Dedifferentiated amniotic fluid mesenchymal stem cell (primary cell): ENCODE measurements at regions not wholly inside any gene's neighbourhood (a gene's known extent, or its start where the extent isn't known, plus 50 kb on each side); places are given as distances from the start of the nearest gene placed in this dataset.

ENCODE experiments used
- DNase-seq: peaks from one replicate; pipeline ENCODE4 v3.0.0-alpha.2; 2016; ENCODE audit errors: extremely low spot score

DNA sequence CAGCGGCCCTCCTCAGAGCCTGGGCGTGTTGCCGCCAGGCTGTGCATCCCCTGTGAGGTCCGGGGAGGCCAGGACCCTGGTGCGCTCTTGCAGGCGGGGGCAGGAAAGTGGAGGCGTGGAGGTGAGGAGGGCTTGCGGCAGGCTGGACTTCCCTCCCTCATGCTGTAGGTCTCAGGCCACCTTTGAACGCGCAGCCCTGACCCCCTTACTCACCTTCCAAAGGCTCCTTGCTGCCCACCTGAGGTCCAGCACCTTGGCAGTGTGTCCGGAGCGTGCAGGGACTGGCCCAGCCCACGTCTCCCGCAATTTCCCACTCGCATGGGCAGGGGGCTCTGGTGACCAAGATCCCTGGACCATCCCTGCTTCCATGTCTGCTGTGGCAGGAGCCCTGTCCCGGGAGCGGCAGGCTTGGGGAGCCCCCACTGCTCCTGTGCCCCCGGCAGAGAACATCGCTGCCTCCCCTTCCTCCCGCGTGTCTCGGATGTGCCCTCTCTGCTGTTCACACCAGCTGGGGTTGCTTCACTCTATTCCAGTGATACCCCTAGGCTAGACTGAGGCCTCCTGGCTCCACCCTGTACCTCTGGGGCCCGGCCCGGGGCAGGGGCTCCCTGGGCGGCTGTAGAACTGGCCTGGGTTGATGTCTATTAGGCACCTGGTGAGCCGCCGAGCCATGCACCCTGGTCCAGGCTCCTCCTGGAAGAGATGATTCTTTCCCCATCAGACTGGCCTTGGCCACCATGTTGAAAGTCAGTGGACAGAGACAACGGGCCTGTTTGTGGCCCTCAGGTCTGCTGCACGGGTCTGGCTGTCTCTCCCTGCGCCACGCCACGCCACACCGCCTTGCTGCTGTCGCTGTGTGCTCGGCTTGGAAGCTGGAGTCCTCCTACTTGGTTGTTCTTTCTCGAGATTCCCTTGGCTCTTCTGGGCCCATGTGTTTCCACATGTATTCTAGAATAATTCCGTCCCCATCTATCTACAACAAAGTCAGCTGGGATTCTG lies 95.4 kb upstream of the ADRA2C start:
- DNase-seq, result no peak

DNA sequence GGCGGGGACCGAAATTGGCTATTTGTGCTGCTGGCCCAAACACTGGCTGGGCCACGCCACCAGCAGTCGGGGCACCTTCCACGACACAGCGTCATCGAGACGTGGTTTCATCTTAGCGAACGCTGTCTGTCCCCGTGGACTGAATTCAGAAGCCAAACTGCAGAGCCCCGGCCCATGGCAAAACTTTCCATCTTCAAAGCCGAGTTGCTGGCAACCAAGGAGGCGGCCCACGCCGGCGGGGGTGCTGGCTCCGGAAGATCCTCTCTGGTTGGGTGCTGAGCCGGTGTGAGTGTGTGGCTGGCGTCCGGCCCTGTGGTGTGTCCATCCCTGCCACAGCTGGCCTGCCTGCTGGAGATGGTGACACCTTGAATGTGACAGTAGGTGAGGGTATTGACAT lies 96.6 kb upstream of the ADRA2C start:
- no peak for DNase-seq

DNA sequence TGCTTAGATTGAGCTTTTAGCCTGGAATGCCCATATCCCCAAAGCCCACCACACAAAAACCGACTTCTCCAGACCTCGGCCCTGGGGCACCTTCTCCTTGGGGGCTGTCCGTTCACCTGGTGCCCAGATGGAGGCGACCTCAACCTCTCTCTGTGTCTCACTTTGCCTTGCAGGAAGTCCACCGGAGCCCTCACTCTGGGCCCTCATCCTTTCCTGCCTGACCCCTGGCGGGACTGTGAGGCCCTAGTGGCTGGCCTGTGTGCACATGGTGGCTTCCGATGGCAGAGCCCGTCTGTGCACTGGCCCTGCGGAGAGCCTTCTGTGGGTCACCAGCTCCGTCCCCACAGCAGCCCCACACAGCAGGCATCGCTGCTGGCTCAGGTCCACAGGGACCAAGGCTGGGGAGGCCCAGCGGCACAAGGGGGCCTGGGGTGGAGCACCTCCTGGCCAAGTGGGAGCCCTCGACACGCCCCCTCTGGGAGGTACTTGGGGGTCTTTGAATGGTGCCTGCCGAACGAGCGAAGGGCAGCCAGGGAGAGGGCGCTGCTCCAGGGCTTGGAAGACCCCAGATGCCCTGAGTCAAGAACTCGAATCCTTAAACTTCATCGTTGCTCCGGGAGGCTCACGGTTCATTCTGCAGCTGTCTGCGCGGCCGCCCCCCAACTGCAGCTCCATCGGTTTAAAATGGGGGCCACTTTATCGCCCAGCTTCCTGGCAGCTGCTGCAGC lies 97.2 kb upstream of the ADRA2C start:
- no peak for DNase-seq

DNA sequence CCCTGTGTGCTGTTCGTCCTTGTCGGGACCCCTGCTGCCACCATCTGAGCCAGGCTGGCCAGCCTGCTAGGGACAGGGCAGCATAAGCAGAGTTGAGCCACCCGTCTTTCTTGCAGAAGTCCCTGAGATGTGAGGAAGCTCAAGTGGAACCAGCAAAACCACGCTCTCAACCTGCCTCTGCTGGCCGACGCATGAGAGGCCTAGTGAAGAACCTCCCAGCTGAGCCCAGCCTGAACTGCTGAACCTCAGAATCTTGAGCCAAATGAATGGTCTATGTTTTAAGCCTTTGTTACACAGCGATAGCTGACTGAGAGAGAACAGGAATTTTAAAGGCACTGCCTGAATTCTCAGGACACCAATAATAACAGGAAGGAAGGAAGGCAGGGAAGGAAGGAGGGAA lies 98.9 kb upstream of the ADRA2C start:
- no peak for DNase-seq

DNA sequence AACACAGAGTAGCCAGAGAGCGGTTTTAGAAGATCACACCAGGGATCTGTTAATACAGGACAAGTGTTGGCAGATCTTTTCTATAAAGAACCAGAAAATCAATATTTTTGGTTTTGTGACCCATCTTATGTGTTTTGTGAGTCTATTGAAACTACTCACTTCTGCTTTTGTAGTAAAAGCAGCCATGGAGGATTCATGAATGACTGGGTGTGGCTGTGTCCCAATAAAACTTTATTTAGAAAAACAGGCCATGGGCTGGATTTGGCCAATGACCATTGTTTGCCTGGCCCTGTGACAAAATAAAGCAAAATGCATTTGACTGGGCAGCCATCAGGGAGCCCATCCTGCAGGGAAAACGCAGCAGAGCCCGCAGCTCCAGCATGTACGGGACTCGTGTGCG lies 99.9 kb upstream of the ADRA2C start:
- DNase-seq, result no peak

DNA sequence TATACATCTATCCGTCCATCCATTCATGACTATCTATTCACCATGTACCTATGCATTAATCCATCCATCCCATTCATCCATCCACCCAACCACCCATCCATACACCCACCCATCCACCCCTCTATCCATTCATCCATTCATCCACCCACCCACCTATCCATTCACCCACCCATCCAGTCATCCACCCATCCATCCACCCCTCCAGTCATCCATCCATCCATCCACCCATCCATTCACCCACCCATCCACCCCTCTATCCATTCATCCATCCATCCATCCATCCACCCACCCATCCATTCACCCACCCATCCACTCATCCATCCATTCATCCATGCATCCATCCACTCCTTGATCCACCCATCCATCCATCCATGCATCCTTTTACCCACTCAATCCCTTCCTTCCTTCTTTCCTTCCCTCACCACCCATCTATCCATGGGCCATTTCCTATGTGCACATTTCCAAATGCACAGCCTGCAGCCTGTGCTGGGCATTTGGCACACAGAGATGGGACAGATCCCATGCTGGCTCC lies 100.8 kb upstream of the ADRA2C start:
- DNase-seq, result no peak

DNA sequence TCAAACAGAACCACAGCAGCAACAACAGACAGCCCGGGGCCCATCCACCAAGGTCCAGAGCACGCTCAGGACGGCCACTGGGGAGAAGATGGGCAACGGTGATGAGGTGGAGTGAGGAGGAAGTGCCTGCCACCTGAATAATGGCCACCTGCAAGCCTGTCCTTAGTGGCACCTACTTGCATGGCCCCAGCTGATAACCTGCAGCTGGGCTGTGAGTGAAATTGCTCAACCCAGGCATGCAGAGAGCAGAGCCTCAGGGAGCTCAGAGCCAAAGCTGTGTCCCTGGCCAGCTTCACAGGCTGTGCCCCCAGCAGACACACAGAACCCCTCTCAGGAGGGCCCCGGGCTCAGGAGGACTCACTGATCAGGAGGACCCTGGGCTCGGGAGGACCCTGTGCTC lies 102.4 kb upstream of the ADRA2C start:
- DNase-seq, result no peak

DNA sequence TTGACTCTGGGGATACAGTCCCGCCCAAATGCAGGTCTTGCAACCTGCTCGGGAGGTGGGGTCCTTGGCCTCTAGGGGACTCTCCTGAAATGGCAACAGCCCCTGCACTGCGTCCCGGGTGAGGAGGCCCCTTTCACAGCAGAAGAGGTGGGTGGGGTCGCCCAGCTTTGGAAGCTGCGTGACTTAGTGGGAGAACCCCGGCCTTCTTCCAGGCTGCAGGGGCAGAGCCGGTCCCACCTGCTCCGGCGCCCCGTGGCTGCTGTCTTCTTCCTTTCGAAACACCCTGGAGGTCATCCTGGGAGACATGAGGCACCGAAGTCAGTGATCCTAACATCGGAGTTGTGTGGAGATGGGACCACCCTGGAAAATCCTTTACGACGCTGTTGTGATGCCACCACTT lies 103.7 kb upstream of the ADRA2C start:
- no peak for DNase-seq

DNA sequence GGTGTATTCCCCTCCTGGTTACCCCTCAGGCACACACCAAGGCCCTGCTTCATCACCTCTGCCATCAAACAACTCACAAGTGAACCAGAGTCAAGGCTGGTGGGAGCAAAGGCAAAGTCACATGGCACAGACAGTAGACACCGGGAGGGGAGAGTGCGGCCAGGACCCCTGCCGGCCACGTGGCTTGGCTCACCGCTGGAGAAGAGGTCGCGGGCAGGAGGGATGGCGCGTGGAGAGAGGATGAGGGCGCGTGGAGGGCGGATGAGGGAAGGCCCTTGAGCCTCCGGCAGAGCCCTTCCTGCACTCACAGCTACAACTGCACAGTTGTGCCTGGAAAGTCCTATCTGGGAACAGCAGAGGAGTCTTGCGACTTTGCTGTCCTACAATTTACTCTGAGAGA lies 104.2 kb upstream of the ADRA2C start:
- no peak for DNase-seq

DNA sequence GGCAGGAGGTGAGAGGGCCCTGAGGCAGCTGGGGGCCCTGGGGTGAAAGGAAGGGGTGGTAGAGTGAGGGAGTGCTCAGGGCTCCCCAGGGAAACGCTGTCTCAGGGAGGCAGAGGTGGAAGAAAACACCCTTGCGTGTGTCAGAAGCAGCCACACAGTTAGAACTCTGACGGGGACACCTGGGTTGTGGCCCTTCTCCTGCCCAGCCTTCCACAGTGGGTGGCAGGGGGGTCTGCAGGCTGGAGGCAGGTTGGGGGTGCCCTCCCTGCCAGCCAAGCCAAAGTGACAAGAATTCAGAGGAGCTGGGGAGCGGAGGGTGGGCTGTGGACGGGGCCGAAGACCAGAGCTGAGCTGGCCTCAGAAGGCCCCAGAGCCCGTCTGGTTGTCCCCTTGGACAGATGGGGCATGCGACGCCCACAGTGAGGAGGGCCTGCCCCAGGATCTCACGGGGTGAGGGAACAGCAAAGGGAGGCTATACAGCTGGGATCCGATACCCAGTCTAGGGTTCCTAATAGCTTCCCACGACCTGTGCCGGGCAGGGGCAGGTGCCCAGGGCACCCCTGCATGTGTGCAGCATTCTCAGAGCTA lies 105.2 kb upstream of the ADRA2C start:
- DNase-seq, result no peak

DNA sequence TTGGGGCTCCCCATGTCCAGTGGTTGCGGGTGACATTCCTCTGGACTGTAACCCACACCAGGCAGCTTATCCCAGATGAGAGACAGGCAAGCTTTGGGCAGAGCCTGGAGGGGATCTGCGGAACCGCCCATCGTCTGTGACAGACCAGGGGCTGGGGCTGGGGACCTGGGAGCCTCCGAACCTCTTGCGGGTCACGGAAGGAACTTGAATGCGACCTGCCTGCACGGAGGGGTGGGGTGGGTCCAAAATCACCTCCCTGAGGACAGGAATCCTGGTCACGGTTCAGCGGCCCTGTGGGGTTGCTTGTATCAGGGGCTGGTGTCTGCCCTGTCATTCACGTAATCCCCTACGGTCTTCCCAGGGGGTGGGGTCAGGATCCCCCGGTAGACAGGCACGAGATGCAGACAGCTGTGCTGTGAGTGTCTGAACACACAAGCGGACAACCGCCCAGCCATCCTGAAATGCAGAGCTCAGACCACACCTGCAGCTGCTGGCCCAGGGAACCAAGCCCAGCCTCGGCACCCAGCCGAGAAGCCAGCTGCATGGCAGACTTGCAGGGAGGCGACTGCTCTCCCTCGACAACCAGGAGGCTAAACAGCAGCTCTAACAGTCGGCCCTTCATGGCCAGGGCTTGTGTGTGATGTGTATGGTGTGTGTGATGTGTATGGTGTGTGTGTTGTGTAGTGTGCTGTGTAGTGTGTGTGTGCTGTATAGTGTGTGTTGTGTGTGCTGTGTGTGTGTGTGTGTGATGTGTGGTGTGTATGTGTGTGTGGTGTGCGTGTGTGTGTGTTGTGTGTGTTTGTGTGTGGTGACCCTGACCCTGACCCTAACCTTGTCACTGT lies 105.9 kb upstream of the ADRA2C start:
- no peak for DNase-seq

DNA sequence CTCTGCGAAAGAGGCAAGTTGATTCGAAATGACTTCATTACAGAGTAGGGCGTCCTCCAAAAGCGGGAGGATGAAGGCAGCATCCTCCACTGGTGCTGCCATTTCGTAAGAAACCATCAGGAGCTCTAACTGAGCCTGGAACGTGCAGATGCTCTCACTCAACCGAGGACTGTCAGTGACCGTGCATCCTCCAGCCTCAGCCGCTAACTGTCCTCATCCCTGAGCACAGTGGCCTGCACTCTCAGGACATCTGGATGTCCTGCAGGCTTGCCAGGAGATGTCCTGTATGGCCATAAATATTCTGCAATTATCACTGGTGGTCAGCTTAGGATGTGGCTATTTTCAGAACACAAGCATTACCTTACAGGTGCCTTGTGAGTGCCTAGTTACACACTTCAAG lies 107.1 kb upstream of the ADRA2C start:
- no peak for DNase-seq

DNA sequence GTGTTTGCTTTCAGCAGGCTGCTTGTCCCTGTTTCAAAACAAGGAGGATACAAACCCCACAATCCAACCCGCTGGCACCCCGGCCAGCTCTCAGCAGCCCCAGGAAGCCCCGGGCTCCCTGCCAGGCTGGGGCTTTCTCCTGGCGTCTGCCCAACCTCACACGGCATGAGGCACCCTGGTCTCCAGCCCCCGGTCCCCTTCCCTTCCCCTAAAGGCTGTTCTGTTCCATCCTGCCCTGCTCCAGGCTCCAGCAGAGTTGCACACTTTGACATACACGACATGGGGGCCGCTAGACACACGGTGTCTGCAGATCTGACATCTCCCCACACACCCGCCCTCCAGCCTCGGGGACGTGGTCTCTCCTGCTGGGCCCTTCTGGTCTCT lies 107.7 kb upstream of the ADRA2C start:
- DNase-seq, result no peak

DNA sequence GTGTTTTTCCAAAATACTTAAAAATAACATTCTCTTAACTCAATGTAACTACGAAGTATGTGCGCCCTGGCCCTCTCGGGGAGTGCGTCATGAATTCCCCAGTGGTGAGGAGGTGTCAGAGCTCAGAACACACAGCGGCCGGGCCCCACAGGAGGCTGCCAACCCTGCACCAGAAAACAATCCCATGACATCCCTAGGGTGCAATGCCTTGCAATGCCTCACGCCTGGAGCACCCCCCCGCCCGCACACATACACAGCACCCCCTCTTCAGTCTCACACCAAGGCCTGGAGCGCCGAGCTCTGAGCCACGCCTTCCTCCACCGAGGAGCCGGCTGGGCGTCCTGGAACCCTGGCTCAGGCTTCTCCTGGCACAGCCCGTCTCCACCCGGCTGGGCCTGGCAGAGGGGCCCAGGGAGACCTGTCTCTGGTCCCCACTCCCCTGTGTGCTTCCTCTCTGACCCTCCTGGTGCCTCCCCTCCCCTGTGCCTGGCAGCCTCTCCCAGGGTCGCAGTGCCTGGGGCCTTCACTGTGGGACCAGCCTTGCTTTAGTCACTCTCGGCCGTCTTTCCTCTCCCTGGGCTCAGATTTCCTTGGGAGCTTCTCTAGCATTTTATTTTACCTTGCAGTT lies 108.2 kb upstream of the ADRA2C start:
- DNase-seq, result no peak

DNA sequence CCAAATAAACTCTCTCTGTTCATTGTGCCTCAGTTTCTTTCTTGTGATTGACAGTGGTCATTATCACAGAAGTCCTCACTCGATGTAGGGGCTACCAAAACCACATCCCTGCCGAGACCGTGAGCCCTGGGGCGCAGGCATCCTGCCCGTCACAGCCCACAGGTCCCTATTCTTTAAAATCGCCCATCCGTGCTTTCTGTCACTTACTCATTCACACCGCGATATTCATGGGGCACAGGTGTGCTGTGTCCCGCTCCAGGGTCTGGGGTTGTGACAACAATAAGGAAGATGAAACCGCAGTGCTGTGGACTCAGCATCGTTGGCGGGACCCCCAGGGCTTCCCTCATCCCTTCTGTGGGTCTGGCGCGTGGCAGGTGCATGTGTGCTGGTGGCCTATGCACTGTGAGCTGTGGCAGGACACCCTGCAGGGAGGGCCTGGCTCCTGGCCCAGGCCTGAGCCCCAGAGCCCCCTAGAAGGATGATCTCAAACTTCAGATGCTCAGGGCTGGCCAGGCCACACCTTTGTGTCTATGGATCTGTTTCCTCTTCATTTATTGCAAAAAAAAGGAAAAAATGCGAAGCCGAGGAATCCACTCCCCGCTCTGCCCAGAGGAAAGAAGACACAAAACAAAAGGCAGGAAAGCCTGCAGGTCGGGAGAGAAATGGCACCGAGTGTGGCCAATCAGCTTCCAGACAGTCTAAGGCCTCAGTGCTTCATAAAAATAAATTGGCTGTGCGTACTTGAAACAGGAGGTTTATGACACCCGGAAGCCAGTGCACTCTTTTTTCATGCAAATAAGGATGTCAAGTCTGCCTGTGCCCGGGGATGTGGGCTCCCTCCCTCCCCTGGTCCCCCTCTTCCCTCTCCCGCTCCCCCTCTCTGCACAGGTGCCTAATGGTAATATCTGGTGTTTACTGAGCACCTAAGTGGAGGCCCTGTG lies 109.5 kb upstream of the ADRA2C start:
- DNase-seq, result no peak

DNA sequence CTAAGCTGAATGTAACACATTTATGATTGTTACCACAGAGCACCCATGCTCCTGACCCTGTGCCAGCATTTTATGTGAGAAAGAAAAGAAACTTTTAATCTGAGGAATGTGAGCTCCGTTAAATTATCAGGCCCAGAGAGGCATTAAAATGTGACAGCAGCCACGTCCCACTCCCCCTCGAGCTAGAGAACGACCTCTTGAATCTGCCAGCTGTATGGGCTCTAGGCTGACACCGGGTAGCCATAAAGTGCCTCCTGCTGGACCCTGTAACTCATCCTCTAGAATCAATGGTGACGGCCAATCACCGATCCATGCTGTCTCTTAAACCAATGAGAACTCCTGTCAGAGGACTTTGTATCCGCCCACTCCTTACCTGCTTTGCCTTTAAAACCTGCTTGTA lies 110.2 kb upstream of the ADRA2C start:
- no peak for DNase-seq

DNA sequence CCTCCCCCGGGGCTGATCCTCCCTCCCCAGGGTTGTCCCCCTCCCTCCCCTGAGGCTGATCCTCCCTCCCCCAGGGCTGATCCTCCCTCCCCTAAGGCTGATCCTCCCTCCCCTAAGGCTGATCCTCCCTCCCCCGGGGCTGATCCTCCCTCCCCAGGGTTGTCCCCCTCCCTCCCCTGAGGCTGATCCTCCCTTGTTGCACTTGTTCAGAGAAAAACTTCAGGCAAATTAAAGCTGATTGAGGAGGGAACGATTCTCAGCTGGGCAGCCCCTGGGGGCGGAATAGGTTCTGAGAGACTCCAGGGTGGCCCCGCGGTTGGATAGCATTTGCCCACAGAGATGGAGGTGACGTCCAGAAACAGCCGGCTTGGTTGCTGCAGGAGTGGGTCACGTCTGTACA lies 110.7 kb upstream of the ADRA2C start:
- DNase-seq, result no peak

DNA sequence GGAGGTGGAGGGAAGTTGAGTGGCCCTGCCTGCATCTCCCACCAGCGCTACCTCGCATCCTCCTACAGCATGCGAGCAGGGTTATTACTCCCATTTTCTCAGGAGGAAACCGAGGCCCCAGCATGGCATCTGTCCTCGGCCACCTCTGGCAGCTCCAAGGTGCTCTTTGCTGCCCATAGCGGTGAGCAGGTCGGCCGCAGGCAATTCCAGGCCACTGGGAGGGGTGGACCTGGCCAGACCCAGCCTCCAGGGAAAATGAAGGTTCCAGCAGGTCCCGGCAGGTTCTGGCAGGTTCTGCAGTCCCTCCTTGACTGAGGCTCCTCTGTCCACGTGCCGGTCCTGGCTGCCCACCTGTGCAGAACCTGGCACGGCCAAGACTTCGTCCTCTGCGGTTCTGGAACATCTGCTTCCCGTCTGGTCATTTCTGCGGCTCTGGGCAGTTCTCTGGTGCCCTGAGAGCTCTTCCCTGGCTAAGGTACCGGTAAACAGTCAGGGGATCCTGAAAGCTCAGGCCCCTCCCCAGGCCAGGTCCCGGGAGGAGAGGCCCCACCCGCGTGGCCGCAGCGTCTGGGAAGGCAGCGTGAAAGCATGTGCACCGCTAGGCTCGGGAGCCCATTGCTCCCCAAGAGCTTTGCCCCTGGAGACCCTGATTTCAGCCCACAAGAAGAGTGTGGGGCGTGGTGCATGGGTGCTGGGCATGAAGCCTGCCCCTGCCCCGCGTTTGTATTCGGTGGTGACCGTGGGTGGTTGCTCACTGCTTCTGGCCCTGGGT lies 112.0 kb upstream of the ADRA2C start:
- DNase-seq, result no peak

DNA sequence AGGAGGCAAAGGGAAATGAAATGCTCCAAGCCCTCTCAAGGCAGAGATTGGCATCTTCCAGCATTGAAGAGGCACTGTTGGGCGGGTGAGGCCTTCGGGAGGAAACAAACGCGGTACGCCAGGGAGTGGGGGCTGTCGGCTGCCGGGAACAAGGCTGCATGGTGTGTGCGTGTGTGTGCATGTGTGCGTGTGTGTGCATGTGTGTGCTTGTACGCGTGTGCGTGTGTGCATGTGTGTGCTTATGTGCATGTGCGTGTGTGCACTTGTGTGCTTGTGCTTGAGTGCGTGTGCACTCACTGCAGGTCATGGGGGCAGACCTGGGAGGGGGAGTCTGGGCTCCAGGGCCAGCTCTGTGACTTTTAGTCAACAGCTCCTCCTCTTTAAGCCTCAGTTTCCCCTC lies 113.6 kb upstream of the ADRA2C start:
- DNase-seq, result no peak
